Body of pancreas (tissue), 4 donors: ENCODE measurements at regions not wholly inside any gene's neighbourhood (a gene's known extent, or its start where the extent isn't known, plus 50 kb on each side); places are given as distances from the start of the nearest gene placed in this dataset.

Source experiments
- POLR2A ChIP-seq, 3 donors: fragments of 450-650 bp; IDR thresholded peaks; one replicate each; pipeline ENCODE4 v1.6.1; 2016; ENCODE audit warnings: antibody characterized with exemption in 3 of 3, mild to moderate bottlenecking in 2 of 3
- TF ChIP-seq, protein P1 (sequence below), 7 experiments: fragments of 450-650 bp in 4 of 7; fragments of 200-600 bp in 3 of 7; sonication (generic) in 3 of 7; IDR thresholded peaks; one replicate each; pipeline ENCODE4 v1.5.1; 2016 to 2019; ENCODE audit warnings: antibody characterized with exemption in 7 of 7

DNA sequence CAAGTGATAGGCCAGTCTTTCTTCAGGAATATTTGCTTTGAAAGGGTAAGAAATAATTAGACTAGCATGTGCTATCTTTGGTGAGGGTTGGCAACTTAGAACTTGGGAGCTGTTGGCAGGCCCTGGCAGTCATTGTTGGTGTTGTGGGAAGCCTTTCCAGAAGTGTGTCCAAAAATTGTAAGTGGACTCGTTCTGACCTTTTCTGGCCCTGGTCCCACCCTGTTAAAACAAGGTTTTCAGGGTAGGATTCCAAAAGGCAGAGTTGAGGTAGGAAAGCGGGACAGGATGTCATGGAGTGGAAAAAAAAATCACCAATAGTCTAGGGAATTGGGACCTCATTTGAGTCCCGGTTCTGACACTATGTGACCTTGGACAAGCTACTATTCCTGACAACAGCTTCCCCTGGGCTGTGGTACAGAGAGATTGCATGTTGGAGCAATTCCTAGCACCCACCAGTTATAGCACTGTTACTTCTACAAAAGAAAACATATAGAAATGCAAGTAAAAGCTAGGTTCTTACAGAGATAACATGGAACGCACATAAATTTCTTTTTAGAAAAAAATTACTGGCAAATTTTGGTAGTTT is 299.3 kb upstream of the DDI1 start:
- no peak for TF ChIP-seq POLR2A (IDR thresholded peaks at IDR 0.05)
- TF ChIP-seq, protein P1, sequence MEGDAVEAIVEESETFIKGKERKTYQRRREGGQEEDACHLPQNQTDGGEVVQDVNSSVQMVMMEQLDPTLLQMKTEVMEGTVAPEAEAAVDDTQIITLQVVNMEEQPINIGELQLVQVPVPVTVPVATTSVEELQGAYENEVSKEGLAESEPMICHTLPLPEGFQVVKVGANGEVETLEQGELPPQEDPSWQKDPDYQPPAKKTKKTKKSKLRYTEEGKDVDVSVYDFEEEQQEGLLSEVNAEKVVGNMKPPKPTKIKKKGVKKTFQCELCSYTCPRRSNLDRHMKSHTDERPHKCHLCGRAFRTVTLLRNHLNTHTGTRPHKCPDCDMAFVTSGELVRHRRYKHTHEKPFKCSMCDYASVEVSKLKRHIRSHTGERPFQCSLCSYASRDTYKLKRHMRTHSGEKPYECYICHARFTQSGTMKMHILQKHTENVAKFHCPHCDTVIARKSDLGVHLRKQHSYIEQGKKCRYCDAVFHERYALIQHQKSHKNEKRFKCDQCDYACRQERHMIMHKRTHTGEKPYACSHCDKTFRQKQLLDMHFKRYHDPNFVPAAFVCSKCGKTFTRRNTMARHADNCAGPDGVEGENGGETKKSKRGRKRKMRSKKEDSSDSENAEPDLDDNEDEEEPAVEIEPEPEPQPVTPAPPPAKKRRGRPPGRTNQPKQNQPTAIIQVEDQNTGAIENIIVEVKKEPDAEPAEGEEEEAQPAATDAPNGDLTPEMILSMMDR (IDR thresholded peaks at IDR 0.05): no peak
